ENCODE measurements at regions not wholly inside any gene's neighbourhood (a gene's known extent, or its start where the extent isn't known, plus 50 kb on each side); places are given as distances from the start of the nearest gene placed in this dataset.

DNA sequence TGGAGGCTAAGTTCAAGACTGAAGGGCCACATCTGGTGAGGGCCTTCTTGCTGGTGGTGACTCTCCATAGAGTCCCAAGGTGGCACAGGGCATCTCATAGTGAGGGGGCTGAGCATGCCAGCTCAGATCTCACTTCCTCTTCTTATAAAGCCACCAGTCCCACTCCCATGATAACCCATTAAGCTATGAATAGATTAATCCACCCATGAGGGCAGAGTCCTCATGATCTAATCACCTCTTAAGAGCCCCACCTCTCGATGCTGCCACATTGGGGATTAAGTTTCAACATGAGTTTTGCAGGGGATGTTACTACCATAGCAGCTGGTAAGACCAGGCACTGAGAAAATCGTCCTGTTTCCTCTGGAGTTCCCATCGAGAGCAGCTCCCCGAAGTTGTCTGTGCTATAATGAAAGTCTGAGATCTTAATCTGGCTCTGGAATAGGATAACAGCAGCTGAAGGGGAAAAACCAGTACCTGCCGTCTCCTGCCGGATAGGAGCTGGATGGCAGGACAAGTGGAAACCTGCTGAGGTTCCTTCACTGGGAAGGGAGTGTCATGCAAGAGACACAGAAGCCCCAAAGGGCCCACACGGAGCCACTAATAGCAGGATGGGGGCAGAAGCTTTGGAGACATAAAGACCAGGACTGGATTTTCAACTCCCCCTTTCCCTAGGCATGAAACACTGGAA, 79.5 kb upstream of the EPHB3 start:
- no peak for DNase-seq (ENCODE audit: low read depth, low spot score)

GRCh38 chr3:184485241-184485640, 76.3 kb upstream of the EPHB3 start:
- Histone ChIP-seq H3K27ac (peak overlapping the region; percentile 96), H3K9me3 (ENCODE audit: low read depth, low read length) (no peaks in the 10 kb centered on the region), H3K9ac (ENCODE audit: insufficient read length) (peak overlapping the region; percentile 33), H3K4me3 (peak overlapping the region; percentile 43), H3K36me3 (ENCODE audit: insufficient read depth, low read length) (no peaks in the 10 kb centered on the region)
- TF ChIP-seq FOXP2 (optimal IDR thresholded peaks at IDR 0.05; ENCODE audit: control extremely low read depth, extremely low read length, insufficient read depth), result peak; percentile 49
- no peak for TF ChIP-seq EZH2 (IDR thresholded peaks at IDR 0.05)
- no peak for DNase-seq (ENCODE audit: low read depth, low spot score)

More for the DNA sequence above, 79.5 kb upstream of the EPHB3 start:
- Histone ChIP-seq H3K36me3 (ENCODE audit: insufficient read depth, low read length) (no peaks in the 10 kb centered on the region), H3K27ac (no peak overlapping the region), H3K4me3 (no peak overlapping the region), H3K9me3 (ENCODE audit: low read depth, low read length) (no peaks in the 10 kb centered on the region), H3K9ac (ENCODE audit: insufficient read length) (no peak overlapping the region)
- TF ChIP-seq FOXP2 (optimal IDR thresholded peaks at IDR 0.05; ENCODE audit: control extremely low read depth, extremely low read length, insufficient read depth) (no peak), EZH2 (IDR thresholded peaks at IDR 0.05) (no peak), POLR2AphosphoS5 (IDR thresholded peaks at IDR 0.05; ENCODE audit: borderline replicate concordance, low read depth, low read length) (no peak)

- Histone ChIP-seq H3K36me3 (ENCODE audit: insufficient read depth, low read length) (no peaks in the 10 kb centered on the region), H3K9ac (ENCODE audit: insufficient read length) (no peak overlapping the region), H3K27ac (peak overlapping the region; percentile 96), H3K4me3 (peak overlapping the region; percentile 43; the same call in 1 of the 2 replicates), H3K9me3 (ENCODE audit: low read depth, low read length) (no peaks in the 10 kb centered on the region)
- no peak for DNase-seq (ENCODE audit: low read depth, low spot score)
- TF ChIP-seq EZH2 (IDR thresholded peaks at IDR 0.05), result no peak
- peak; percentile 35; the same call in 1 of the 2 replicates for TF ChIP-seq POLR2AphosphoS5 (IDR thresholded peaks at IDR 0.05; ENCODE audit: borderline replicate concordance, low read depth, low read length)
Measured at GRCh38 chr3:184485906-184486305, 75.7 kb upstream of the EPHB3 start.

DNA sequence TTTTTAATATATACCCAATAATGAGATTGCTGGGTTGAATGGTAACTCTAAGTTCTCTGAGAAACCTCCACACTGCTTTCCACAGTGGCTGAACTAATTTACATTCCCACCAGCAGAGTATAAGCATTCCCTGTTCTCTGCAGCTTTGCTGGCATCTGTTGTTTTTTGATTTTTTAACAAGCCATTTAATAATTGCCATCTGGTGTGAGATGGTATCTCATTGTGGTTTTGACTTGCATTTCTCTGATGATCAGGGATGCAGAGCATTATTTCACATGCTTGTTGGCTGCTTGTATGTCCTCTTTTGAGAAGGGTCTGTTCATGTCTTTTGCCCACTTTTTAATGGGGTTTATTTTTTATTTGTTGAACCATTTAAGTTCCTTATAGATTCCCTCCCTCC, 75.0 kb upstream of the EPHB3 start:
- DNase-seq (ENCODE audit: low read depth, low spot score), result peak; percentile 91

GRCh38 chr3:184488577-184488976, 73.0 kb upstream of the EPHB3 start:
- TF ChIP-seq POLR2AphosphoS5 (IDR thresholded peaks at IDR 0.05; ENCODE audit: borderline replicate concordance, low read depth, low read length) (no peak), FOXP2 (optimal IDR thresholded peaks at IDR 0.05; ENCODE audit: control extremely low read depth, extremely low read length, insufficient read depth) (no peak), EZH2 (IDR thresholded peaks at IDR 0.05) (no peak)
- Histone ChIP-seq H3K9me3 (ENCODE audit: low read depth, low read length) (no peaks in the 10 kb centered on the region), H3K4me3 (no peak overlapping the region), H3K36me3 (ENCODE audit: insufficient read depth, low read length) (no peaks in the 10 kb centered on the region), H3K27ac (peak overlapping the region; percentile 68), H3K9ac (ENCODE audit: insufficient read length) (no peak overlapping the region)
- no peak for DNase-seq (ENCODE audit: low read depth, low spot score)

More for the DNA sequence above, 75.0 kb upstream of the EPHB3 start:
- Histone ChIP-seq H3K4me3 (peak overlapping the region; percentile 13; the same call in 1 of the 2 replicates), H3K9me3 (ENCODE audit: low read depth, low read length) (no peaks in the 10 kb centered on the region), H3K27ac (peak overlapping the region; percentile 88), H3K36me3 (ENCODE audit: insufficient read depth, low read length) (no peaks in the 10 kb centered on the region), H3K9ac (ENCODE audit: insufficient read length) (no peak overlapping the region)
- TF ChIP-seq POLR2AphosphoS5 (IDR thresholded peaks at IDR 0.05; ENCODE audit: borderline replicate concordance, low read depth, low read length), result peak; percentile 46; the same call in 1 of the 2 replicates
- TF ChIP-seq FOXP2 (optimal IDR thresholded peaks at IDR 0.05; ENCODE audit: control extremely low read depth, extremely low read length, insufficient read depth), result no peak
- TF ChIP-seq EZH2 (IDR thresholded peaks at IDR 0.05), result no peak

DNA sequence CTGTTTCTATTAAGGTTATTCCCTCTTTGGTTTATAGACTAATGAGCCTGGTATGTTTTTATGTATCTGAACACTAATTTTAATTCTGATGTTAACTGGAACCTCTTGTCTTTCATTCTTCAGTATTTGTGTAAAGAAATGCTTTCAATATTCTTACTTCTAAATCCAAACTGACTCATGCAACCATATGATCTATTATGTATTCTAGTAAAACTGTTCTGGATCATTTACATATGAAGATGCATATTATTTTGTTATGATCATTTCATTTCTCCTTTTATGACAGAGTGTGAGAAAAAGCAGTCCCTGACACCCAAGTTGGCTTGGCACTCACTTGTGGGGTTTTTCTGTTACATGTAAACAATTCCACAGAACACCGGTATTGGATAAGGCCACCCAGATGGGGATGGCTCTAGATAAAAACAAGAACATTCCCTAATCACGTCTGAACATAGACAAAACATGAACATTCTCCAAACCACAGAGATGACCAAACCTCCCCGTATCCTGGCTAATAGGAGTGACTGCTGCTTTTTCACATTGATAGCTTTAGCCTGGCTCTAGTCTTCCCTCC, 72.2 kb upstream of the EPHB3 start:
- DNase-seq (ENCODE audit: low read depth, low spot score), result no peak
- H3K27ac ChIP-seq, result peak overlapping the region; percentile 68
- TF ChIP-seq POLR2AphosphoS5 (IDR thresholded peaks at IDR 0.05; ENCODE audit: borderline replicate concordance, low read depth, low read length), result no peak
- TF ChIP-seq FOXP2 (optimal IDR thresholded peaks at IDR 0.05; ENCODE audit: control extremely low read depth, extremely low read length, insufficient read depth), result no peak
- TF ChIP-seq EZH2 (IDR thresholded peaks at IDR 0.05), result no peak

DNA sequence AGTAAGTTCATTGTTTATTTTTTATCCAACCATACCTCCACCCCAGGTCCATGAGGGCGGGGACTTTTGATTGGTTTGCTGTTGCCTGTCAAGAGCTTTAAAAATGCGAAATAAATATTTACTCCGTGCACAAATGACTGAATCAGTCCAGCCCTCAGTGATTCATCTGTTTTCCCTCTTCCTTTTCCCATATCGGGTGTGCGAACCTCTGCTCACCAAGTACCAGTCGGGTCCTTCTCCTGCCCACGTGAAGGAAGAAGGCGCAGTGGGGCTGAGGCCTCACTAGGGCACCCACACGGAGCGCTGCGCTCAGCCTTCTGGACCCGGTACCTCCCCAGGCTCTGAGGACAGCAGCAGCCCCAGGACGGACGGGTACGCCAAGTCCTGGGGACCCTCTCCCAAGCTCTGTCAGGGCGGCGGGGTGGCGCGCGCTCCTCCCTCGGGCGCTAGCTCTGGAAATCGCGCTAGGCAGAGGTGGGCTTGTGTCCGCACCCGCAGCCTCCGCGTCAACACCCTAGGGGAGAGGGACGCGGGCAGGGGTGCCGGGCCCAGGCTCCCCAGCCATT, 70.5 kb upstream of the EPHB3 start:
- no peak for TF ChIP-seq POLR2AphosphoS5 (IDR thresholded peaks at IDR 0.05; ENCODE audit: borderline replicate concordance, low read depth, low read length)
- TF ChIP-seq EZH2 (IDR thresholded peaks at IDR 0.05), result no peak
- no peak for TF ChIP-seq FOXP2 (optimal IDR thresholded peaks at IDR 0.05; ENCODE audit: control extremely low read depth, extremely low read length, insufficient read depth)
- no peaks in the 10 kb centered on the region for H3K36me3 ChIP-seq (ENCODE audit: insufficient read depth, low read length)
- peak overlapping the region; percentile 37 for H3K4me3 ChIP-seq
- DNase-seq (ENCODE audit: low read depth, low spot score), result no peak
- H3K27ac ChIP-seq, result peak overlapping the region; percentile 68
- no peaks in the 10 kb centered on the region for H3K9me3 ChIP-seq (ENCODE audit: low read depth, low read length)
- H3K9ac ChIP-seq (ENCODE audit: insufficient read length), result no peak overlapping the region

More for the DNA sequence above, 72.2 kb upstream of the EPHB3 start:
- no peaks in the 10 kb centered on the region for H3K9me3 ChIP-seq (ENCODE audit: low read depth, low read length)
- peak overlapping the region; percentile 37 for H3K4me3 ChIP-seq
- H3K9ac ChIP-seq (ENCODE audit: insufficient read length), result peak overlapping the region; percentile 1
- H3K36me3 ChIP-seq (ENCODE audit: insufficient read depth, low read length), result no peaks in the 10 kb centered on the region

GRCh38 chr3:184491867-184492615, 69.5 kb upstream of the EPHB3 start:
- no peaks in the 10 kb centered on the region for H3K36me3 ChIP-seq (ENCODE audit: insufficient read depth, low read length)
- TF ChIP-seq EZH2 (IDR thresholded peaks at IDR 0.05), result no peak
- TF ChIP-seq POLR2AphosphoS5 (IDR thresholded peaks at IDR 0.05; ENCODE audit: borderline replicate concordance, low read depth, low read length), result no peak
- no peak for TF ChIP-seq FOXP2 (optimal IDR thresholded peaks at IDR 0.05; ENCODE audit: control extremely low read depth, extremely low read length, insufficient read depth)
- H3K4me3 ChIP-seq, result no peak overlapping the region
- DNase-seq (ENCODE audit: low read depth, low spot score), result no peak
- H3K9me3 ChIP-seq (ENCODE audit: low read depth, low read length), result no peaks in the 10 kb centered on the region
- no peak overlapping the region for H3K27ac ChIP-seq
- no peak overlapping the region for H3K9ac ChIP-seq (ENCODE audit: insufficient read length)
